Glomerular endothelial cell (primary cell): ENCODE measurements at regions not wholly inside any gene's neighbourhood (a gene's known extent, or its start where the extent isn't known, plus 50 kb on each side); places are given as distances from the start of the nearest gene placed in this dataset.
A peak's percentile ranks its signal among the peaks of the same experiment; 100 is the strongest.

Experiments
- DNase-seq: peaks from one replicate; pipeline ENCODE4 v3.0.0-alpha.2; 2011; ENCODE audit warnings: low read depth, low spot score; ENCODE audit errors: extremely low read depth

DNA sequence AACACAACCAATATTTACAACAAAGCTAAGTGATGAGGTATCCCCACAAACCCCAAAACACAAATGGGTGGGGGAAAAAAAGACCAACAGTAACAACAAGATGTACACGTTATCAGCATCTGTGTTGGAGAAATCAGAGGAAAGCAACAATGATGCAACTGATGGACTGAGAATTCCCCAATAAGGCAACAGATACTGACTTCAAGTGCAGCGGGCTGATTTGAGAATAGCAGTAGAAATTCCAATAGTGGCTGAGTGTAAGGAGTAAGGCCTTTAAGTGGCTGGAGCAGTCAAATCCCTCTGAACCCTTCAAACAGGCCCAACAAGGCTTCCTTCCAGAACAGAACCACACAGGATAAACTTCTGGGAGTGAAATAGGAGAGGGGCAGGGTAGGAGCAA lies 97.6 kb downstream of the TM2D1 start:
- DNase-seq, result no peak

DNA sequence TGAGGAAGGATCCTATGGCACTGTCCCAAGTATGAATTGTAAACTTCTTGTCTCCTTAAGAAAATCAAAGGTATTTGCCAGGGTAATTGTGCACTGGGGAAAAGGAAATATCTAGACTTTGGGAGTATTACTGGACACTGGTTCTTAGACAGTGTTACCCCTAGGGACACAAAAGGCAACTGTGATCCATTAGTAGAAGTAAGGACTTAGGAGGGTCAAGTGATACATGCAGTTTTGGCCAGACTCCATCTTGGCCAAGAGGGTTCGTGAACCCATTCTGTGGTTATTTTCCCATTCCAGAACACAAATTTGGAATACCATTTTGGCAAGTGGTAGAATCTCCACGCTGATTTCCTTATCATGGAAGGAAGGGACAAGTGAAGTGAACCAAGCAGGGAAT lies 98.1 kb downstream of the TM2D1 start:
- DNase-seq, result no peak

DNA sequence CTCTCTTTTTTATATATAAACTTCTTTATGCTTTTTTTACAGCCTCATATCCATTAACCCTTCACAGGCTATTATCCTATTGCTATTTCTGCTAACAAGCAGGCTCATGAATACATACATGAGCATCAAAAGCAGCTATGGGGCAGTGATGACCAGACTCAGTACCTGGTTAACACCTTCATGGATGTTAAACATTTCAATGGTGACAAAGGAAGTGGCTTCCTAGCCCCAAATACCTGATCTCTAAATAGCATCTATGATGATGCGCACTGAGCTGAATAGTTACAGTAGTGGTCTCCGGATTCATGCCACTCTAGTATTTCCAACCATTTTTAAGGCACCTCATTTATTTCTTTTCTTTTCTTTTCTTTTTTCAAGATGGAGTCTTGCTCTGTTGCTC lies 101.1 kb downstream of the TM2D1 start:
- no peak for DNase-seq

DNA sequence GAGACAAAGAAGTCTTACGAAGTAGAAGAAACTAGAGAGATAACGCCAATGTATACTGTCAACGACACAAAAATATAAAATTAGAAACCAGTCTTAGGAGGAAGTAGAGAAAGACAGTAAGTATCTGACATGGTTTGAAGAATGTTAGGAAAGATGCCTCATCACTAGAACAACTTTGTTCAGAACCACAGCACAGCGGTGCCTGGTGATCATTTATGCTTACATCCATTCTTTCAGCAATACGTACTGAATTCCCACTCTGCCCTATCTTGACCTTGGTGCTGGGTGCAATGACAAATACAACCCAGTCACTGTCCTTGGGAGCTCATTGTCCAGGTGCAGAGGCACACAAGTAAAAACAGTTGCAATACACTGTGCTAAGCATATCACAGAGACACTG lies 104.4 kb downstream of the TM2D1 start:
- no peak for DNase-seq

DNA sequence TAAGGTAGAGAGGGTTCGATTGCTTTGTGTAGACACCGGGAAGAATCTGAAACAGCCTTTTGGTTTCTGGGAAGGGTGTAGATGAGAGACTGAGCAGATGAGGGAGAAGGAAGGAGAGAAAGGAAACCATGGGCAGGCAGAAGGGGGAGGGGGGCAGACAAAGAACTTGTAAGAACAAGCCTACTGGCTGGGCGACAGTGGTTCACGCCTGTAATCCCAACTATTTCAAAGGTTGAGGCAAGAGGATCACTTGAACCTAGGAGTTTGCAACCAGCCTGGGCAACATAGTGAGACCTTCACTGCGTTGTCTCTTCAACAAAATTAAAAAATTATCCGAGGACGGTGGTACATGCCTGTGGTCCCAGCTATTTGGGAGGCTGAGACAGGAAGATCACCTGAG lies 106.2 kb downstream of the TM2D1 start:
- no peak for DNase-seq

DNA sequence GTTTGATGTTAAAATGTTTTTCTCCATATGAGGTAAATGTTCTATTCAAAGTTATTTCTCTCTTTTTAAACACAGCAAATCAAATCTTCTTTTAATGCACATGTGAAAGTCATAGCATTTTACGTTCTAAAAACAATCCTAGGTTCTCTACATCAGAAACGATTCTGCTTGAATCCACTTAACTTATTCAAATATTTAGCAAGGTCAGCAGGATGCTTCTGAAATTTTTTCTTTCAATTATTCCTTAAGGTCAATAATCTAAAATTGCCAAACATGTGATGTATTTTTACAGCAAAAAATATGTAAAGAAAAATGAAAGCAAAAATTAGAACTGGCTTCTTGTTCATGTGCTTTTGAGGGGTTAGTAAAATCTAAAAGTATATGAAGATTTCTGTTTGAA lies 106.7 kb downstream of the TM2D1 start:
- no peak for DNase-seq

DNA sequence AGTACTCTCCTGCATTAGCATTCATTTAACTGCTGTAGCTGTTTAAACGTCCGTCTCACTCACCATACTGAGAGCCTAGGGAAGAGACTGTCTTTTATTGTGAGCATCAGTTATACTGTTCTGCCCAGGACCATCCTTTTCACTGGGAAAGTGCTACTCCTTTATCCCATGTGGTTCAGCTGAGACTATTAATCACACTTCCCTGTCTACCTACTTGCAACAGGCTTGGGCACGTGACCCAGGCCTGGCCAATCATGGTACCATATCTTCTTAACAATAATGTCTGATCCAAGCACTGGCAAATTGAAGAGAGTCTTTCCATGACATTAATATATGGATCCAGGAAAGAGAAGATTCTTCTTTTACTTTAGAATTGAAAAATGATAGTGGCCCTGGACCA lies 108.1 kb downstream of the TM2D1 start:
- no peak for DNase-seq

DNA sequence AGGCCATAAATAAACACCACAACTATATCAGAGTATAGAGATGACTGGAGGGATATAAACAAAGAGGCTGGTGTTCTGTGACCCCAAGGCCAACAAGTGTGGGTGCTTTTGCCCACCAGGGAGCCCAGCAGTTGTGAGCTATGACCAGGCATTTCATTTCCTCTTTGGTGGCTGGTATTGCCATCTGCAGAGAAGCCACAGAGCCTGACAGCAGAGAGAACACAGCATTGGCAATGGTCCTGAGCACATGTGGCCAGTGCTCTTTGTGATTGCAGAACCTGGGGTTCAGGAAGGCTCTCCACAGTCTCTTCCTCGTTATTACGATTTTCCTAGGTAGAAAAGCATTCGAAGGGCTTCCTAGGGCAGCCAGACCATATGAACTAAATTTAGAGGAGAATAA lies 112.3 kb downstream of the TM2D1 start:
- no peak for DNase-seq

DNA sequence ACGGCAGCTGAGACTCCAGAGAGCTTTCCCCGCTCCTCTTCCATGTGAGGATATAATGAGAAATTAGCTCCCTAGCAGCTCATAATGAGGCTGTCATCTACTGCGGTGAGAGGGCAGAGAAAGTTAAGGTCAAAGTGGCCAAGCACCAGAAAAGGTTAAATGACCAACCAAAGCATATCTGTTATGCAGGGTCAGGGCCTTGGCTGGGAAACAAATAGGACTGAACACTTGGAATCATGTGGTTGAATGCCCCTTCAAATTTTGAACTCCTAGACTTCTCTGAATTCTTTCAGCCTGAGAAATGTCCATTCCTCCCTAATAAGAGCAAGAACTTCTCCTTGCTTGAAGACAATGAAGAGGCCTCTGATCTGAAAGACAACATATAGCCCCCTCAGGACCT lies 115.9 kb downstream of the TM2D1 start:
- DNase-seq, result no peak

DNA sequence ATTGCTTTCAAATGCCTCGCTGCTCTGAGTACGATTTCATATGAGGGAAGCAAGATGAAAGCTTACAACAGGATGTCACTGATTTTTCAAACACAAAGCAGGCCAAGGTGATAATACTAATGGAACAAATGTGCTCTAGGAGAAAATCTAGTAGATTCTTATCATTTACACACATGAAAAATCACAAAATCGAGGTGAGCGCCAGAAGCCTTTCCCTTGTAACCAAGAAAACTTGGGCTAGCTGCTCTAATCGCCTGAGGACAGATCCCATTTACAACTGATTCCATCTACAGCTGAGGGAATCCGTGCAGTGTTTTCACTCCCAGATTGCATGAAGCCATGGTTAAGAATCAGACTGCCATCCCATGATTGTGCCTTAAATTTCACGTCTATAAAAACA lies 117.5 kb downstream of the TM2D1 start:
- DNase-seq, result no peak

DNA sequence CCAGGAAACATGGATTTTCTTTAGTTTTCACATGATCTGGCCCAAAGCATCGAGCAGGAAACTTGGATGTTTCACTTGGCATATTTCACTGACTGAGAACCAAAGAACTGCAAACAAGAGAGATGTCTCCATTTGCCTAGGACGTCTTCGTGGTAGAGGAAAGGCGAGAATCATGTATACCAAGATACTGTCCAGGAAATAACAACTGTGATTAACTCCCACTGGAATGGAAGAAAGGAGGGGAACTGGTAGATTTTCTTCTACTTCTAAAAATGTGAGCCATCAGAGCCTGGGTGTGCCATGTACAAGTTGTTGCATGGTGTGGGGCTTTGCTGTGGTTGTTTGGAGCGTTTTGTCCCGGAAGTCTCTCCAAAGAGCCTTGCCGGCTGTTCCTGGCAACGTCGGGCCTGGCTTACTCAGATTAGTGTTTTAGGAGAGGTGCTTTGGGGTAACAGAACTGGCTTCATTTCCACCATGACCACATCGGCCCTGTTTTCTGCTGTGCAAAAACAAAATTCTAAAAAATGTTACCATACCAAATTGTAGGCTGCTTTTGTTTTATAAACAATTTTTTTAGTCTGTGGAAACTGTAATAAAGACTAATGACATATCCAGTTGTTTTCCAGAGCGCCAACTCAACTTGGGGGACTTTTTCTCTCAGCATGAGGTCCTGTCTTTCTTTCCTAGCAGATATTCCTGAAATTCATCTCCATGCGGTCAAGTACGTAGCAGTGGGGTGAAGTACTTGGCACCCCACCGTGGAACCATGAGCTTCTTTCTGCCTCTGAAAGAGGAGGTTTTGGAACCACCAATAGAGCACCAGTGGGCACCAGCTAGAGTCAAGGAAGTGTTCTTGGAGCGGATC lies 118.3 kb downstream of the TM2D1 start:
- peak; percentile 41 for DNase-seq

DNA sequence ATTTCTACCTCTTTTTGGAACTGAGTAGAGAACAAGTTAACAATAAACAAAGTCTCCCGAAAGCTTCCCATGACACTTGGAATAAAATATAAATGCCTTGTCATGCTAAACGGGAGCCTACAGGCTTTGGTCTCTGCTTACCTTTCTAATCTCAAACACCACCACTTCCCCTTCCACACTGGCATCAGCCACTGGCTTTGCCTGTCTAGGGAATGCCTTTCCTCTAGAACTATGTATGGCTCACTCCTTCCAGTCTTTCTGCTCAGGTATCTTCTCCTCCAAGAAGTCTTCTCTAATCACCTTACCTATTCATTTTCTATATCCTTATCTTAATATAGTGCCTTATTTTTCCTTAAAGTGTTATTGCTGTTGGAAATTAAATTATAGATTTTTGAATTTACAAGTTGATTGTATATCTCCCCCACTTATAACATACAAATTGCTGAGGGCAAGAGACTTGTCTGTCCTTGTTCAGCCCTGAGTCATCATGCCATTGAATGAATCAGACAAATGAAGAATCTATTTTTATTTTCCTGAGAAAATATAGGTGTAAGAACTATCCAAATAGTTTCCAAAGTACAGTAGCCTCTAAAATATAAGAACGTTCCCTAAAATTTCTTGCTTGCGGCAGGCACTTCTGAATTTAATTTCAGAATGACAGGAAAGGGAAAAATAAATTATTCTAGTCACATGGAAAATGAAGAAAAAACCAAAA lies 119.2 kb downstream of the TM2D1 start:
- peak; percentile 12 for DNase-seq

DNA sequence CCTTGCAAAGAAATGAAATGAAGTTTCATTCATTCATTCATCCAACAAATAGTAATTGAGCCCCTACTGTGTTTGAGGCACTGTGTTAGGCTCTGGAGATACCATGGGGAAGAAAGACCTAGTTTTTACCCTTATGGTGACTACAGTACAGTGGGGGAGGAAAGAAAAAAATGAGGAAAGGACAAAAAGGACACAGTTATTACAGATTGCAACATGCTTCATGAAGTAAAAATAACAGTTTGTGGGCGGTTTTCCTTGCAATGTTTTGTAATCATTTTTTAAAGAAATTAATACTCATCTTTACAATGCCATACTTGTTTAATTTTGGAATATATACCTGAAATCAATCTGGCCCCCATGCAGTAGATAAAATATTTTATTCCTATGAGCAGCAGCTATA lies 120.3 kb downstream of the TM2D1 start:
- no peak for DNase-seq

DNA sequence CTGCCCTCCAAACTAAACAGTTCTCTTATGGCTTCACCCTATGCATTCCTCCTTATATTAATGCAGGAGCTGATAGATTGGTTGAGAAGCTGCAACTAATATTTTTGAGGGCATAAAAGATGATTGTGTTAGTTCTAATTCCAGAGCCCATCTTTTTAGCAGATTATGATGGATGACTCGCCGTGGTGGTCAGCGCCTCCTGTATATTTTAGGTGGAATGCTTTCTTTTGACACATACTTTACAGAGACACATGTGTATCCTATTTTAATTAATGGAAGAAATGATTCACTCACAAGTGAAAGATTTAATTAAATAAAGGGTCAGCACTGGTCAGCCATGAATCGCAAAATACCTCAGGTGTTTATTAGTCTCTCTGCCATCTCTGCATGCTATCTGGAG lies 120.7 kb downstream of the TM2D1 start:
- DNase-seq, result no peak

DNA sequence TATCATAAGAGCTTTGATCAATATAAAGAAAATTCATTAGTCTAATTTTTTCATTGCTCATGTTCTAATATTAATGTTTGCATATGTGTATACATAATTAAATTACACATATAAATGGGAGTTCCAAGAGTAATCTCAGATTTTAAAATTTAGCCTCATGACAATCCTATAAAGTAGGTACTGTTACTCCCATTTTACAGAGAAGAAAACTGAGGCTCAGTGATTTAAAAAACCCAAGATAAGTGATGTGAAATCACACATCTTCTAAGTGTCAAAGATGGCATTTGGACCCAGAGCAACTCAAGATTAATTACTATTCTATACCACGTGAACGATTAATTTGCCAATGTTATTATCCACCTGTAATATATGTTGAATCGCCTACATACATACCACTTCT lies 122.3 kb downstream of the TM2D1 start:
- DNase-seq, result no peak

DNA sequence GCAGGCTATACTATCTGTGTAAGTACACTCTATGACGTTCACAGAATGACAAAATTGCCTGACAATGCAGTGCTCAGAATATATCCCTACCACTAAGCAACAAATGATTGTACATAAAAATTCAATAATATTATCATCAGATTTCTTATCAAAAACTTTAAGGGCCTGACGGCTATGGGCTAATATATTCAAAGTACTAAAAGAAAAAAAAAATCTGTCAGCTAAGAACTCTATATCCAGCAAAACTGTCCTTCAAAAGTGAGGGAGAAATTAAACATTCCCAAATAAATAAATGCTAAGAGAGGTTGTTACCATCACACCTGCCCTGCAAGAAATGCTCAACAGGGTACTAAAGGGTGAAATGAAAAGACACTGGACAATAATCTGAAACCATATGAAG lies 127.3 kb downstream of the TM2D1 start:
- DNase-seq, result no peak

DNA sequence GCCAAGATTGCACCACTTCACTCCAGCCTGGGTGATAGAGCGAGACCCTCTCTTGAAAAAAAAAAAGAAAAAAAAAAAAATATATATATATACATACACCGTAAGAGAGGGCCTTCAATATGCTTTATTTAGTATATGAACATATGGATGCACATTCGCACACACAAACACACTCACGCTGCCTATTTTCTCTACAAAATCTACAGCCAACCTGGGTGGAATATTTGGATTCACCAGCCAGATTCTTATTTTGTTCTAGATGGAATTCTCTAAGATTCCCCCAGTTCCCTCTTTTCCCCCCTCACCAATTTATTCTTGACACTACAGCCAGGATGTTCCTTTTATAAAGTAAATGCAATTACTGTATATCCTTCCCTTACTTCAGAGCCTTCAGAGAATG lies 131.6 kb downstream of the TM2D1 start:
- DNase-seq, result no peak

DNA sequence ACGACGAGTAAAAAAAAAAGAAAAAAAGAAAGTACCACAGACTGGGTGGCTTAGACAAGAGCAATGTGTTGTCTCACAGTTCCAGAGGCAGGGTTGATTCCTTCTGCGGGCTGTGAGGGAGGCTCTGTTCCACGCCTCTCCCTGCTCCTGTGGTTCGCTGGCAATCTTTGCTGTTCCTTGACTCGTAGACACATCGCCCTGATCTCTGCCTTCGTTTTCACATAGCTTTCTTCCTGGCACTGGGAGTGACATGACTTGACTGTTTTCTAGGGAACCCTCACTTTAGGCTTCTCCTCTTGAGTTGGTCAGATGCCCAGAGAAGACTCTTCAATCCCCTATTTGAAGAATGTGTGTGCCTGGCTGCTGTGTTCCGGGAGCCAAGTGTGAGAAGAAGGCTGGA lies 133.6 kb downstream of the TM2D1 start:
- DNase-seq, result no peak

DNA sequence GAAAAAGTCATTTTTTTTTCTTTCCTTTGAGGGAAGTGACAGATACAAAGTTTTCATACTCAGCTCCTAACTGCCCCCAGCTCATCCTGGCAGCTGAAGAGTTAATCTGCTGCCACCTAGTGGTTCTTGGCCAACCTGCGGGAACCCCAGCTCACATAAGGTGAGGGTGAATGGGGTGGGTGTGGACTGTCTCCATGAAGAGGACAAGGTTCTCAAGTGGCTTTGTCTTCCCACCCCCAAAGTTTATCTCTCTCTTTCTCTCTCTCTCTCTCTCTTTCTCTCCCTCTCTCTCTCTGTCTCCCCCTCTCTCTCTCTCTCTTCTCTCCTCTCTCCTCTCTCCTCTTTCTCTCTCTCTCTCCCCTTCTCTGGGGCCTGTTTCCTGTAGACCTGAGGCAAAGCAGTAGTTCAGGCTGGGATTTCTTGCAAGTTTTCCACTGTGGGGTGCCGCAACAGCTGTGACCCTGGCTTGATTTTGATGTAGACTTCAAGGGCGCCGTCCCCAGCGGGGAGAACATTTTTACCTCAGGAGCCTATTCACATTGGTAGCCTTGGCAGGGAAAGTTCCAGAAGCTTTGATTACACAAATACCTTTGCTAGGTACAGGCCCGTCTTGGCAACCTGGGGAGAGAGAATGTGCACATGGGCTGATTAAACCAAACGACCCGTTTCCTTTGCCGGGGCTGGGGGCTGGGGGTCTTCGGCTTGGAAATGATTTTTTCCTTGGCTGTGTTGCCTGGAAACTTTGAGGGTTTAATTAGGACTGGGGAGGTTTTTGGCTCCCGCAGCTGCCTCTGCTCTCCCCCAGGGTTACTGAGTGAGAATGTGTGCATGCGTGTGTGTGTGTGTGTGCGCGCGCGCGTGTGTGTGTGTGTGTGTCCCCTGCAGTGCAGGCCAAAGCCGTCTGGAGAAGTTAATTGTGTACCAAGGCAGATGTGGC lies 135.9 kb downstream of the TM2D1 start:
- peak; percentile 34 for DNase-seq

DNA sequence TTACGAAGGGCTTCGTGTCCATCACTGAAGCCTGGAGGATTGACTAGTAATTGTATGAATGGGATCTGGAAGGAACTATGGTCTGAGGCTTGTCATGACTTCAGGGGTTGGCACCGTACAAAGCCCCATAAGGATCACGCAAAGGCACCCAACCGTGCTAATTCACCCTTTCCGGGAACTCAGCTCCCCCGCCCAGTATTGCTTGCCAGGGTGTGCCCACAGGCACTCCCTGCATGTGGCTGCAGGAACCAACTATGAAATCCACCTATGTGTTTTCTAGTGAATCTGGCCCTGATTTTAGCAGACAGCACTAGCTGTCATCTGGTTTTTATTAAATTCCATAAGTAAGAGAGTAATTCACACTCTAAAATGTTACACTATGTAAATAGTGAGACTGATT lies 139.2 kb downstream of the TM2D1 start:
- no peak for DNase-seq

DNA sequence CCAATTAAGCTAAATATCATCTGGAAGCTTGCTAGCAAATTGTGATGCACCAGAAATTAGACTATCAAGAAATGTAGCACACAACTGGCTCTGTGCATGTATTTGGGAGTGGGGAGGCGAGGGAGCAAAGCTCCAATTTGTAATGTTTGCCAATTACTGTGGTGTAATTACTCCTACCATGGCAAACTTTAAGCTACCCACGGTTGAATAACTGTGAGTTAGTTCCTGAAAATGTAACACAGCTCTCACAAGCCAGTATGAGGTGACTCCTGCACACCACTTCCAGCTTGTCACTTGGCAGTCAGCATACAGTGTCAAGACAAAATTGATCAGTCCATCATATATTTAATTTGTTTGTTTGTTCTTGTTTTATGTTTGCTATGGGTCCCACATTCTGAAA lies 141.2 kb downstream of the TM2D1 start:
- no peak for DNase-seq
